ENCODE measurements at regions not wholly inside any gene's neighbourhood (a gene's known extent, or its start where the extent isn't known, plus 50 kb on each side); places are given as distances from the start of the nearest gene placed in this dataset.
"Not testable (repeated sequence)": the region's sequence is repeated elsewhere in the genome, so short reads cannot be mapped to it uniquely, and the experiment has no call there.

DNA sequence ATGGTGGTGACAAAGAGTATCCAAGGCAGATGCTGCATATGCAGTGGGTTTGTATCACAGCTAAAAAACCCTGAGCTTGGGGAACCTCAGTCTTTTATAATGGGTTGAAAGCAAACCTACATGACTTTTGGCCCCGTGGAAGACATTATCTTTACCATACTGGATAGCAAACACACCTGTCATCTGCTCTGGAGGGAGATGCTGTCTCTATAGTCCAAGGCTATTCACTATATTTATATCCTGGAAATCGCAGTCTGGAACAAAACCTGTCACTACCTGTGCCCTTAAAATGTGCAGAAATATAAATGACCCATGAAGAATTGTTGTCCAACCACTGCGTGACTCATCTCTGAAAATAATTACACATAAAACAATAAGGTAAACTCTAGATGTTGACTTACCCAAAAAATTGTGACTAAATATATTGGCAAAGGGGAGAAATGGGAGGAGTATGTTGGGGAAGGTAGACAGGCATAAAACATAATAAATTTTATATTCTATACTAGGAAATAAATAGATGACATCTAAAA lies 121.0 kb upstream of the CXADR start:
- DNase-seq (ENCODE audit: low read depth): no peak

DNA sequence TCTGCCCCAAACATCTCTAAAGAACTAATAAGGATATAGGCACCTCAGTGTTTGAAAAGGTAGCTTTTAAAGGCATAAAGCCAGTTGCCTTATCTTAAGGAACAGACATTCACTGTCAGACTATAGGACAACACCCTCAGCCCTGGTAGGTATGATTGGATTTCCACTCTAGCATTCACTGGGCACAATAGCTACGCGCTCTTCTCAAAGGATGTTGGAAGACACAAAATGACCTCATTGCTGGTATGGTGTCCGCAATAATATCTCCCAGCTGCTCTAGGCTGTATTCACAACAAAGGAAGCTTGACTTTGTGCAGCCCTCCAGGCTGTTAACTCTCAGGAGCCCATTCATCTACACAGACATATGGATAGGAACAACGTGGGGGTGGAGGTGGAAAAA lies 119.4 kb upstream of the CXADR start:
- DNase-seq (ENCODE audit: low read depth): no peak

- DNase-seq (ENCODE audit: low read depth): no peak
Measured at GRCh38 chr21:17396948-17397347, 115.9 kb upstream of the CXADR start.

GRCh38 chr21:17397703-17398102 lies 115.1 kb upstream of the CXADR start:
- DNase-seq (ENCODE audit: low read depth): no peak

DNA sequence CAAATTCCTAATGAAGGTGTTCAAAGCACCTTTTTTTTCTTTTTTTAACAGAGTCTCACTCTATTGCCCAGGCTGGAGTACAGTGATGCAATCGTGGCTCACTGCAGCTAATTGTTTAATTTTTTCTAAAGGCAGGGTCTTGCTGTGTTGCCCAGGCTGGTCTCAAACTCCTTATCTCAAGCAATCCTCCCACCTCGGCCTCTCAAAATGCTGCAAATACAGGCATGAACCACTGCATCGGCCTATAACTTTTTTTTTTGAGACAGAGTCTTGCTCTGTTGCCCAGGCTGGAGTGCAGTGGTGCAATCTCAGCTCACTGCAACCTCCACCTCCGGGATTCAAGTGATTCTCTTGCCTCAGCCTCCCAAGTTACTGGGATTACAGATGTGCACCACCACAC lies 113.9 kb upstream of the CXADR start:
- DNase-seq (ENCODE audit: low read depth): not testable (repeated sequence)

GRCh38 chr21:17402937-17403336 lies 109.9 kb upstream of the CXADR start:
- DNase-seq (ENCODE audit: low read depth): no peak

GRCh38 chr21:17406202-17406601 lies 106.6 kb upstream of the CXADR start:
- DNase-seq (ENCODE audit: low read depth): peak; percentile 13

GRCh38 chr21:17414766-17415165 lies 98.1 kb upstream of the CXADR start:
- DNase-seq (ENCODE audit: low read depth): no peak

DNA sequence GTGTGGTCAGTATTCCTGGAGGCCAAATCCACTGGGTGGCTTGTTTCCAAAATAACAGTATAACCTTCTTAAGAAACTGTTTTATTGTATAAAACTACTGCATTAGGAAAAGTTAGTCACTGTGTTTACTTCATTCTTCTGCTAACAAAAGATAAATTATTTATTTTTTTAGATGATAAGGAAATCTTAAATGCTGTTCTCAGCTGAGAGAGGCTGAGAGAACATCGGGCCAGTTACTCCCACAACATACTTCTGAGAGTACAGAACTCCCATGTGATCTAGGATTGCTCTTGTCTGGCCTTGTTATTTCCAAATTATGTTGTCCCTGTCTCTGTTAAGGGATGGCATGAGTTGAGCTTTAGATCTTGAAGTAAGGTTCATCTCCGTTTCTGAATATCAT lies 96.7 kb upstream of the CXADR start:
- no peak for DNase-seq (ENCODE audit: low read depth)

GRCh38 chr21:17422931-17423330 lies 89.9 kb upstream of the CXADR start:
- DNase-seq (ENCODE audit: low read depth): no peak

DNA sequence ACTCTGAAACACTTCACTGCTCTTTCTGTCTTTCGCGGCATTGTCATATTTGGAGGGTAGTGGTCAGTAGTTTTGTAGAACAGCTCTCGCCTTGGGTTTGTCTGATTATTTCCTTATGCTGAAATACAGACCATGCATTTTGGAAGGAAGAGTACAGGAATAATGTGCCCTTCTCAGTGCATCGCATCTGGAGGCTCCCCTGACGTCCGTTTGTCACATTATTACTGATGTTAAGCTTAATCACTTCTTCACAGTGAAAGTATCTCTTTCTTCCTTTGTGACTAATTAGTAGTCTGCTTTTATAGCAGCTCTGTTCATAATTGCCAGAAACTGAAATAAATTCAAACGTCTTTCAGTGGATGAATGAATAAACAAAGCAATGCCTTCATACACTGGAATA lies 85.7 kb upstream of the CXADR start:
- no peak for DNase-seq (ENCODE audit: low read depth)

GRCh38 chr21:17427831-17428483 lies 84.9 kb upstream of the CXADR start:
- DNase-seq (ENCODE audit: low read depth): no peak

DNA sequence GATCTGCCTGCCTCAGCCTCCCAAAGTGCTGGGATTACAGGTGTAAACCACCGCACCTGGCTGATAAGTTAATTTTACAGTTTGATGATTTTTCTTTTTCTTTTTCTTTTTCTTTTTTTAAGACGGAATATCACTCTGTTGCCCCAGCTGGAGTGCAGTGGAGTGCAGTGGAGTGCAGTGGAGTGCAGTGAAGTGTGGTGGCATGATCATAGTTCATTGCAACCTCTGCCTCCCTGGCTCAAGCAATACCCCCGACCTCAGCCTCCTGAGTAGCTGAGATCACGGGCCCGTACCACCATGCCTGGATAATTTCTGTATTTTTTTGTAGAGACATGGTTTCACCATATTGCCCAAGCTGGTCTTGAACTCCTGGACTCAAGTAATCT lies 84.4 kb upstream of the CXADR start:
- no peak for DNase-seq (ENCODE audit: low read depth)

- no peak for DNase-seq (ENCODE audit: low read depth)
Measured at GRCh38 chr21:17428980-17429379, 83.9 kb upstream of the CXADR start.

- no peak for DNase-seq (ENCODE audit: low read depth)
Measured at GRCh38 chr21:17429936-17430335, 82.9 kb upstream of the CXADR start.

DNA sequence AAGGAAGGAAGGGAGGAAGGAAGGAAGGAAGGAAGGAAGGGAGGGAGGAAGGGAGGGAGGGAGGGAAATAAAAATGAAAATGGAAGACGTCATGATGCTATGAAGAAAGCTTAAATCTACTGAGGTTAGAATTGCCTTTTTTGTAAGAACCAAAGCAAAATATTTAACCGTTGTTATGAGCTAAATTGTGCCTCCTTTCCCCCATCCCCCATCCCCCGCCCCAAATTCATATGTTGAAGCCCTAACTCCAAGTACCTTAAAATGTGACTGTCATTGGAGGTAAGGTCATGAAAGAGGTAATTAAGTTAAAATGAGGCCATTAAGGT lies 80.1 kb upstream of the CXADR start:
- DNase-seq (ENCODE audit: low read depth): no peak

GRCh38 chr21:17433730-17434129 lies 79.1 kb upstream of the CXADR start:
- DNase-seq (ENCODE audit: low read depth): no peak

GRCh38 chr21:17435565-17436543 lies 77.0 kb upstream of the CXADR start:
- no peak for DNase-seq (ENCODE audit: low read depth)

GRCh38 chr21:17436626-17437111 lies 76.2 kb upstream of the CXADR start:
- DNase-seq (ENCODE audit: low read depth): no peak

DNA sequence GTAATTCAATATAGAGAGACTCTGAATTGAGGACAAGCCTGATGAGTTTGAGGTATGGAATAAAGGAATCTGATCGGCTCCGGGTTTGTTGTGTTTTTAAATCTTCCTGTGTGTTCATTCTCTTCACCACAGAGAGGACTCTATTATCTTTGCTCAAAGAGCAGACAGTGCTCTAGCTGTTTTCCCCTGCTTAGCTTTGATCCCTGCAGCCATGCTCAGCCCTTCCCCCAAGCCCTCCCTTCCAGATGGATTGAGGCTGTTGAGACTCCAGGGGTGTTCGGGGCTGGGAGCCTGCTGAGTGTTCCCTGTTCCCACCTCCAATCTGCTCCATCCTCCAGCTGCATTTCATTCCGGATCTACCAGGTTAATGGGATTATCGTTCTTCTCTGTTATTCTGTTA lies 74.2 kb upstream of the CXADR start:
- no peak for DNase-seq (ENCODE audit: low read depth)

DNA sequence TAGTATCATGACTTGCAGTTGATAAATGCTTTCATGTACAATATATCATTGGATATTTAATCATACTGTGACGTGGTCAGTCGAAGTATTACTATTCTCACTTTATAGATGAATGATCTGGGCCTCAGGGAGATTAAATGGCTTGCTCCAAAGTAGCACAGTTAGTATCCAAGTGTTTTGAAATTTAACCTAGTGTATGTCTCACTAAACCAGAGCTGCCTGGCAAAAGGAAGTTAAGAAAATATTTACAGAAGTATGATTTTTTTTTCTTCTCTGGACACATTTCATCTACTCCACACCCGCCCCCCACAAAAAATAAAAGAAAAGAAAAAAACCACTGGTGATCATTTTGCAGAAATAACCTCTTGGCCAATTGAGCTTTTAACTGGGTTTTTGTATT lies 71.9 kb upstream of the CXADR start:
- DNase-seq (ENCODE audit: low read depth): no peak

- peak; percentile 60 for DNase-seq (ENCODE audit: low read depth)
Measured at GRCh38 chr21:17441370-17441769, 71.5 kb upstream of the CXADR start.

DNA sequence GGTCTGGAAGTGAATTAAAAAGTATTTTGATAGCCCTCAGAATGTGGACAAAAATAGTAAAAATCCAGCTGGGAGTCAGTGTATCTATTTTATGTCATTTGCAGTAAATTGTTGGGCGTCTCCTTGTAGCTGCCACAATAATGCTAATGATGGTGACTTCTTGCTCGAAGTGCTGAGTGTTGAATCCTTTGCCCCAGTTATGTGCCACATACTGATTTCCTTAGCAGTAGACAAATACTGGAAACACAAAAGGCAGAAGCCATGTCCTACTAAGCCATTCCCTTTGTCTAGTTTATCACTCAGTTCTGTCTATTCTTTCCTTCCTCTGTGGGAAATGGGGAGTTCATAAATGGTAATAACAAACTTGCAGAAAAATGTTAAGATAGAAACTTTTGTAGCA lies 70.7 kb upstream of the CXADR start:
- DNase-seq (ENCODE audit: low read depth): no peak

Measured in renal cortical epithelial cell (primary cell).